ENCODE measurements at regions not wholly inside any gene's neighbourhood (a gene's known extent, or its start where the extent isn't known, plus 50 kb on each side); places are given as distances from the start of the nearest gene placed in this dataset.

DNA sequence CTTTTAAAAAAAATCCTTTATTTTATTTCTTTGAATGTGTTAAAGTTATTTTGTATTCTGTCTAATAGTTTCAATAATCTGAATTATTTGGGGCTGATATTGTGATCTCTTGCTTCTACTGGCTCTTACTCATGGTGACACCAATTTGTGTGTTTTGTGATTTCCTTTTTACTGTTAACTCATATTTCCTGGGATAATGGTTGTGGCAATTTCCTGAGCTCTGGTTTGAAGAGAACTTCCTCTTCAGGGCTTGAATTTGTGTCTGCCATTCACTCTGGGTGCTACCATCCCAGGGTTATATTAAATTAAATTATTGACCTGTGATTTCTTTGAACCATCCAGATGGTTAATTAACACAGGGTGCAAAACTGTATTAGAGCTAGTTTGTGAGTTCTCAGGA, 60.4 kb upstream of the RNF7 start:
- TF ChIP-seq, protein P1, sequence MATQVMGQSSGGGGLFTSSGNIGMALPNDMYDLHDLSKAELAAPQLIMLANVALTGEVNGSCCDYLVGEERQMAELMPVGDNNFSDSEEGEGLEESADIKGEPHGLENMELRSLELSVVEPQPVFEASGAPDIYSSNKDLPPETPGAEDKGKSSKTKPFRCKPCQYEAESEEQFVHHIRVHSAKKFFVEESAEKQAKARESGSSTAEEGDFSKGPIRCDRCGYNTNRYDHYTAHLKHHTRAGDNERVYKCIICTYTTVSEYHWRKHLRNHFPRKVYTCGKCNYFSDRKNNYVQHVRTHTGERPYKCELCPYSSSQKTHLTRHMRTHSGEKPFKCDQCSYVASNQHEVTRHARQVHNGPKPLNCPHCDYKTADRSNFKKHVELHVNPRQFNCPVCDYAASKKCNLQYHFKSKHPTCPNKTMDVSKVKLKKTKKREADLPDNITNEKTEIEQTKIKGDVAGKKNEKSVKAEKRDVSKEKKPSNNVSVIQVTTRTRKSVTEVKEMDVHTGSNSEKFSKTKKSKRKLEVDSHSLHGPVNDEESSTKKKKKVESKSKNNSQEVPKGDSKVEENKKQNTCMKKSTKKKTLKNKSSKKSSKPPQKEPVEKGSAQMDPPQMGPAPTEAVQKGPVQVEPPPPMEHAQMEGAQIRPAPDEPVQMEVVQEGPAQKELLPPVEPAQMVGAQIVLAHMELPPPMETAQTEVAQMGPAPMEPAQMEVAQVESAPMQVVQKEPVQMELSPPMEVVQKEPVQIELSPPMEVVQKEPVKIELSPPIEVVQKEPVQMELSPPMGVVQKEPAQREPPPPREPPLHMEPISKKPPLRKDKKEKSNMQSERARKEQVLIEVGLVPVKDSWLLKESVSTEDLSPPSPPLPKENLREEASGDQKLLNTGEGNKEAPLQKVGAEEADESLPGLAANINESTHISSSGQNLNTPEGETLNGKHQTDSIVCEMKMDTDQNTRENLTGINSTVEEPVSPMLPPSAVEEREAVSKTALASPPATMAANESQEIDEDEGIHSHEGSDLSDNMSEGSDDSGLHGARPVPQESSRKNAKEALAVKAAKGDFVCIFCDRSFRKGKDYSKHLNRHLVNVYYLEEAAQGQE (IDR thresholded peaks at IDR 0.05; ENCODE audit: low read depth), result no peak
- TF ChIP-seq, protein P2, sequence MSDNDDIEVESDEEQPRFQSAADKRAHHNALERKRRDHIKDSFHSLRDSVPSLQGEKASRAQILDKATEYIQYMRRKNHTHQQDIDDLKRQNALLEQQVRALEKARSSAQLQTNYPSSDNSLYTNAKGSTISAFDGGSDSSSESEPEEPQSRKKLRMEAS (IDR thresholded peaks at IDR 0.05), result no peak
- no peak for TF ChIP-seq YY1 (IDR thresholded peaks at IDR 0.05; ENCODE audit: low read depth)

Measured in Ishikawa (cell line).